Hindlimb muscle (tissue), 1 donor: ENCODE measurements at regions not wholly inside any gene's neighbourhood (a gene's known extent, or its start where the extent isn't known, plus 50 kb on each side); places are given as distances from the start of the nearest gene placed in this dataset.

Experiments used
- DNase-seq: peaks from one replicate; pipeline ENCODE4 v3.0.0-alpha.2; 2013

DNA sequence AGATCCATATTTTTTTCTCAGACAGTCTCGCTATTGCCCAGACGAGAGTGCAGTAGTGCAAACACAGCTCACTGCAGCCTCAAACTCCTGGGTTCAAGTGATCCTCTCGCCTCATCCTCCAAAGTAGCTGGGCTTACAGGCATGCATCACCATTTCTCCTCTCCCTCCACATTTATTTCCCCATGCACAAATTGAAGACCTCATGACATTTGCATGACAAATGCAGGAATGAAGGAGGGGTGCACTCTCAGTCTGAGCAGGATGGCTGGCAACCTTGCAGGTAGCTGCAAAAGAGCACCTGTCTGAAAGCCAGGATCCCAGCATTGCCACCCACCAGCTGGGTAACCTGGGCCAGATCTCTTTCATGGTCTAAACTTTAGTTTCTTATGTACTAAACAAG lies 111.2 kb downstream of the SH3TC2 start:
- DNase-seq: no peak

DNA sequence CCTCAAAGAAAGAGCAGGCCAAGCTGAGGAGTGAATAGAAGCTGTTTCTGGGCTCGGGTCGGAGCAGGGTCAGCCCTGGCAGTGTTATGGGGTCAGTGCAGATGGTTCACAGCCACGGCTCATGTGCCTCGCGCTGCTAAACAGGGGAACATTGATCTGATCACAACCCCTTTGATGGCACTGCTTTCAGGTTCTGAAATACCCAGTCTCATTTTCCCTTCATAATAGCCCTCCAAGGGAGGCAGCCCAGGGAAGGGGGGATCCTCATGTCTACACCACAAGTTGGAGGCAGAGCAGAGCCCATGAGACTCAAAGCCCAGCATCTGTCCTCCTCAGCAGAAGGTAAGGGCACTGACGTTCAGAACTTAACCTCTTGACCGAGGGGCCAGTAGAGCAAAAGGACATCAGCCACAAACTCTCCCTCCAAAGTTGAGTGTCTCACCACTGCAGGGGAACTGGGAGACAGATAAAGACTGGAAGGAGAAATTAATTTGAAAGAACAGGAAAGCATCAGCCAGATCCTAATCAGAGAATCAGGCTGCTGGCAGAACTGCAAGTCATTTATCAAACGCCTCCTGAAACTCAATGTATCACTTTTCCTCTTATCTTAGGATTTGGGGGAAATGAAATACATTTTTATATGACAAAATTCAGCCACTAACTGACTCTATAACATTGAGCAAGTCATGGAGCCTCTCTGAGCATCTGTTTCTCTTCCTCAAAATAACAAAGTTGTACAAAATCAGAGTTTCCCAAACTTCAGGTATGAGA lies 110.6 kb downstream of the SH3TC2 start:
- no peak for DNase-seq

DNA sequence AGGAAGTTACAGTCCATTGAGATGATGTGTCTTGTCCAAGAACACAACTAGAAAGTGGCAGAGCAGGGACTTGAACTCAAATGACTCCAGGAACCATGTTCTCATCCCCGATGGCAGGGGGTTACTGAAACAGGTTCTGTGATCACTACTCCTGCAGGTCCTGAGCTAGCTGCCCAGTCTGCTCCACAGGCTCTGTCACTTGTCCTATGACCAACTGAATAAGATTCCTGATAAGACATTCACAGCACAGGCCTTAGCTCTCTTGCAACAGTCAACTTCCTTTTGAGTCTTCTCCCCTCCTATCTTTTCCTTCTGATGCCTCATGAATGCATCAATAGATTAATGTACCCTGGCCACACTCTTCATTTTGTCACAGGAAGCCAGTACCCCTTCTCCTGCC lies 109.2 kb downstream of the SH3TC2 start:
- DNase-seq: no peak
